Thoracic aorta (tissue), 2 donors: ENCODE measurements at regions not wholly inside any gene's neighbourhood (a gene's known extent, or its start where the extent isn't known, plus 50 kb on each side); places are given as distances from the start of the nearest gene placed in this dataset.

Source experiments
- ATAC-seq: fragments of 150-250 bp; one replicate; pipeline ENCODE4 v1.8.0; 2017; ENCODE audit warnings: low read depth; ENCODE audit not compliant: insufficient number of reproducible peaks, low FRiP score
- DNase-seq: peaks from one replicate; pipeline ENCODE4 v3.0.0-alpha.2; 2020; ENCODE audit warnings: low spot score
- H3K27ac ChIP-seq, 2 donors: fragments of 200-600 bp; sonication (generic); 1 replicate in 1 of 2; 2 replicates in 1 of 2; pipeline ENCODE4 v1.5.1; 2016; ENCODE audit warnings: mild to moderate bottlenecking in 2 of 2, moderate library complexity in 2 of 2
- H3K27me3 ChIP-seq: fragments of 200-600 bp; sonication (generic); replicated peaks from 2 replicates; pipeline ENCODE4 v1.6.0; 2016; ENCODE audit warnings: mild to moderate bottlenecking; ENCODE audit not compliant: insufficient read depth
- H3K36me3 ChIP-seq: fragments of 200-600 bp; sonication (generic); one replicate; pipeline ENCODE4 v1.5.1; 2016
- H3K4me1 ChIP-seq, 2 donors: fragments of 200-600 bp; sonication (generic); 1 replicate in 1 of 2; 2 replicates in 1 of 2; pipeline versions ENCODE4 v1.5.1 to v1.6.0; 2016; ENCODE audit warnings: low read depth in 2 of 2, mild to moderate bottlenecking in 1 of 2; ENCODE audit not compliant: control insufficient read depth in 1 of 2
- H3K4me3 ChIP-seq: fragments of 200-600 bp; sonication (generic); 2 replicates; pipeline ENCODE4 v1.5.1; 2016; ENCODE audit warnings: mild to moderate bottlenecking
- H3K9me3 ChIP-seq: fragments of 200-600 bp; sonication (generic); 2 replicates; pipeline ENCODE4 v1.5.1; 2016
- TF ChIP-seq, protein P1 (sequence below): fragments of 200-600 bp; sonication (generic); IDR thresholded peaks from one replicate; pipeline ENCODE4 v1.5.1; 2019; ENCODE audit warnings: antibody characterized with exemption

DNA sequence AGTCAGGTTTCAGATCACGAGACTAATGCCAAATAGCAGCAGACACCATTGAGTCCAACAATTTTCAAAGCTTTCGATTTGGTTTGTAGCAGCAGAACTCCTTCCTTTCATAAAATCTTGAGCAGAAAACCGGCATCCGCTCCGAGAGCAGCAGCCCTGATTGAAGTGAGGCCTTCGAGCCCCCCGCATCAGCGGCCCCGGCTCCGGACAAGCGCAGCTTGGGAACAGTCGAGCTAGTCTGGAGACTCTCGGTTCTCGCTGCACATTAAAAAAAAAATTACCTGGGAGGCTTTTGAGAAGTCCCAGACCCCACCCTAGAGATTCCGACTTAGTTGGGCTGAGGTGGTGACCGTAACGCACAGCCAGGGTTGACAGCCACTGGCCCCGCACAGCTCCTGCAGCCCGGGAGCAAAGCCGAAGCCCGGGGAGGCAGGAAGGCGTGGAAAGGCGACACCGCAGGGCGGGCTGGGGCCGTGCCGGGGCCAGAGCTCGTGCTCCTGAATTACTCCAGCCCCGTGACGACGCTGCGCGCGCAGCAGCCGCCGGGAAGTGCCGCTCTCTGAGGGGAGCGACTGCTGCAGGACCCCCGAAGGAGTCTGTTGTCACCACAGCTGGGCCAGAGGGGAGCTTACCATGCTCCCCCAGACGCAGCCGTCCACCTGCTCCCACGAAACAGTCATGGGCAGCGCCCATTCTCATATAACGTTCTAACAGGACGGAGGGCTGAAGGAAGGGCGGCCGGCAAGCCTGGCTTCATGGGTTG is 57.8 kb downstream of the SPATA19 start:
- ATAC-seq (no peak), DNase-seq (no peak)
- no peak overlapping the region for H3K27ac ChIP-seq
- no peaks in the 10 kb centered on the region for H3K4me1 ChIP-seq
- H3K4me3 ChIP-seq = peak overlapping the region; percentile 45
- H3K27me3 ChIP-seq = no peaks in the 10 kb centered on the region
- no peaks in the 10 kb centered on the region for H3K9me3 ChIP-seq
- no peaks in the 10 kb centered on the region for H3K36me3 ChIP-seq
- TF ChIP-seq, protein P1, sequence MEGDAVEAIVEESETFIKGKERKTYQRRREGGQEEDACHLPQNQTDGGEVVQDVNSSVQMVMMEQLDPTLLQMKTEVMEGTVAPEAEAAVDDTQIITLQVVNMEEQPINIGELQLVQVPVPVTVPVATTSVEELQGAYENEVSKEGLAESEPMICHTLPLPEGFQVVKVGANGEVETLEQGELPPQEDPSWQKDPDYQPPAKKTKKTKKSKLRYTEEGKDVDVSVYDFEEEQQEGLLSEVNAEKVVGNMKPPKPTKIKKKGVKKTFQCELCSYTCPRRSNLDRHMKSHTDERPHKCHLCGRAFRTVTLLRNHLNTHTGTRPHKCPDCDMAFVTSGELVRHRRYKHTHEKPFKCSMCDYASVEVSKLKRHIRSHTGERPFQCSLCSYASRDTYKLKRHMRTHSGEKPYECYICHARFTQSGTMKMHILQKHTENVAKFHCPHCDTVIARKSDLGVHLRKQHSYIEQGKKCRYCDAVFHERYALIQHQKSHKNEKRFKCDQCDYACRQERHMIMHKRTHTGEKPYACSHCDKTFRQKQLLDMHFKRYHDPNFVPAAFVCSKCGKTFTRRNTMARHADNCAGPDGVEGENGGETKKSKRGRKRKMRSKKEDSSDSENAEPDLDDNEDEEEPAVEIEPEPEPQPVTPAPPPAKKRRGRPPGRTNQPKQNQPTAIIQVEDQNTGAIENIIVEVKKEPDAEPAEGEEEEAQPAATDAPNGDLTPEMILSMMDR = no peak

DNA sequence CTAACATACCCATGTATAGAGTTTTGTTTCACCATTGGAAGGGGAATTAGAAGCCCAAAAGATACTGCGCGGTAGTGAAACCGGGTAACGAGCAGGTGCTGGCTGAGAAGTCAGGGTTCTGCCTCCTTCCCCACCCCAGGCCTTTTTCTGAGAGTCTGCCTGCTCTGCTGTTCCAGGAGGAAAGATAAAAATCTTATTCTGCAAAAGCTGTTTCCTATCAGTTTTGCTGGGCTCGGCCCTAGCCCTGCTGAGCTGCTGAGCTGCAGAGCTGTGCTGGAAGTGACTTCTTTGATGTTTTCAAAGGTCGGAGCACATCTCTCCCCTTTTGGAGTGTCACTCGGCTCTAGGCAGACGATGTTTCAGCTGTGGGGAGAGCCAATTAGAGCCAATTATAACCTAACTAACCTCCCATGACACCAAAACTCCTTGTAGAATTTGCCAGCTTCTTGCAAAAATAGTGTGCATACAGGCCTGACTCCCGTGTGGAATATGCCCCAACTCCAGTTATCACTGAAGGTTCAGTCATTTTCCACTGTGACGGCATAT is 59.4 kb downstream of the SPATA19 start:
- H3K4me1 ChIP-seq = no peaks in the 10 kb centered on the region
- no peak for DNase-seq
- H3K27ac ChIP-seq = no peak overlapping the region
- no peak for ATAC-seq
- no peaks in the 10 kb centered on the region for H3K36me3 ChIP-seq
- TF ChIP-seq, protein P1 = no peak
- H3K4me3 ChIP-seq = no peak overlapping the region
- no peaks in the 10 kb centered on the region for H3K9me3 ChIP-seq
- H3K27me3 ChIP-seq = no peaks in the 10 kb centered on the region

DNA sequence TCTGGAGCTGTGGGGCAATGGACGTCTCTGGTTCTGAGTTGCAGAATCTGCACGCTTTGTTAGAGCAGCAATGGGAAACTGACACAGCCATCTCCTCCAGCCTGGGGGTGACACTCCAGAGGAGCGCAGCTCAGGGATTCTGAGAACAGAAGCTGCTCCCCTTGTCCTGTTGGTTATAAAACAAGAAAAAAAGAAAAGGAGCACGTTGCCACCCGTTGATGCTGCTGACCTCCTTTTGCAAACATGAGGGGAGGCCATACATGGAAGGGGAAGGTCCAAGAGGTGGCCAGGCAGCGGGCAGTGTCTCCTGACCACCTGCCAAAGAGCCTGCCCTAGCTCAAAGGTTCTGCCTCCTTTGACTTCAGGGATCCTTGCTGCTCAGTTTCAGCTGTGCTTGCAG is 61.0 kb downstream of the SPATA19 start:
- H3K9me3 ChIP-seq = no peaks in the 10 kb centered on the region
- no peak for DNase-seq
- no peak for ATAC-seq
- H3K36me3 ChIP-seq = no peaks in the 10 kb centered on the region
- H3K27me3 ChIP-seq = no peaks in the 10 kb centered on the region
- H3K4me1 ChIP-seq = no peaks in the 10 kb centered on the region
- TF ChIP-seq, protein P1 = no peak
- H3K27ac ChIP-seq = no peak overlapping the region
- no peak overlapping the region for H3K4me3 ChIP-seq

DNA sequence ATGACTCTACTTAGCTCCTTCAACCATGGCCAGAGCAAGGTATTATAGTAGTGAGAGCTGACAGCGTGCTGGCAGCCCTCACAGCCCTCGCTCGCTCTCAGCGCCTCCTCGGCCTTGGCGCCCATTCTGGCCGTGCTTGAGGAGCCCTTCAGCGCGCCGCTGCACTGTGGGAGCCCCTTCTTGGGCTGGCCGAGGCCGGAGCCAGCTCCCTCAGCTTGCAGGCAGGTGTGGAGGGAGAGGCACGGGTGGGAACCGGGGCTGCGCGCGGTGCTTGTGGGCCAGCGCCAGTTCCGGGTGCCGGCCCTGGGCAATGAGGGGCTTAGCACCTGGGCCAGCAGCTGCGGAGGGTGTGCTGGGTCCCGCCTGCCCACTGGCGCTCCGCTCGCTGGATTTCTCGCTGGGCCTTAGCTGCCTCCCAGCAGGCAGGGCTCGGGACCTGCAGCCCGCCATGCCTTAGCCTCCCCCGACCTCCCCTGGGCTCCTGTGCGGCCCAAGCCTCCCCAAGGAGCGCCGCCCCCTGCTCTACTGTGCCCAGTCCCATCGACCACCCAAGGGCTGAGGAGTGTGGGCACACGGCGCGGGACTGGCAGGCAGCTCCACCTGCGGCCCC is 63.1 kb downstream of the SPATA19 start:
- DNase-seq (no peak), ATAC-seq (no peak)
- Histone ChIP-seq H3K27me3 (no peaks in the 10 kb centered on the region), H3K36me3 (no peaks in the 10 kb centered on the region), H3K27ac (no peak overlapping the region), H3K4me1 (no peaks in the 10 kb centered on the region), H3K4me3 (no peak overlapping the region), H3K9me3 (no peaks in the 10 kb centered on the region)
- TF ChIP-seq, protein P1 = no peak

DNA sequence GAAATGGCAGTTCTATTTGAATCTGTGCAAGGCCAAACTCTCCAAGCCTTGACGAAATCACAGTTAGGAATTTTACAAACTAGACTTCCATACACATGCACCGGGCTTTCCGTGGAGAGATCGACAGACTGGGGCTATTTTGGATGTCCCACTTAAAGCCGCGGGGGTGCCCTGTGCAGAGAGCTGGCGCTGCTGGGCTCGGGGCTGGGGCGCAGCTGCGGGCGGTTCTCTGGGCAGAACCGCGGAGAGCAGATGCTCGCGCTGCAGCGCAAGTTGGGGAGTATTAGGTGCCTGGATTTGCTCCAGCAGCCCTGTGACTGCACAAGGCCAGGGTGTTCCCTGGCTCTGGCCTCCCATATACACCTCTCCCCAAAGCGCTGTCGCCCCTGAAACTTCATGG is 67.2 kb downstream of the SPATA19 start:
- Histone ChIP-seq H3K36me3 (no peaks in the 10 kb centered on the region), H3K9me3 (no peaks in the 10 kb centered on the region), H3K4me1 (no peaks in the 10 kb centered on the region), H3K4me3 (no peak overlapping the region), H3K27ac (no peak overlapping the region), H3K27me3 (no peaks in the 10 kb centered on the region)
- no peak for ATAC-seq
- no peak for DNase-seq
- TF ChIP-seq, protein P1 = no peak
